ENCODE measurements at regions not wholly inside any gene's neighbourhood (a gene's known extent, or its start where the extent isn't known, plus 50 kb on each side); places are given as distances from the start of the nearest gene placed in this dataset.

DNA sequence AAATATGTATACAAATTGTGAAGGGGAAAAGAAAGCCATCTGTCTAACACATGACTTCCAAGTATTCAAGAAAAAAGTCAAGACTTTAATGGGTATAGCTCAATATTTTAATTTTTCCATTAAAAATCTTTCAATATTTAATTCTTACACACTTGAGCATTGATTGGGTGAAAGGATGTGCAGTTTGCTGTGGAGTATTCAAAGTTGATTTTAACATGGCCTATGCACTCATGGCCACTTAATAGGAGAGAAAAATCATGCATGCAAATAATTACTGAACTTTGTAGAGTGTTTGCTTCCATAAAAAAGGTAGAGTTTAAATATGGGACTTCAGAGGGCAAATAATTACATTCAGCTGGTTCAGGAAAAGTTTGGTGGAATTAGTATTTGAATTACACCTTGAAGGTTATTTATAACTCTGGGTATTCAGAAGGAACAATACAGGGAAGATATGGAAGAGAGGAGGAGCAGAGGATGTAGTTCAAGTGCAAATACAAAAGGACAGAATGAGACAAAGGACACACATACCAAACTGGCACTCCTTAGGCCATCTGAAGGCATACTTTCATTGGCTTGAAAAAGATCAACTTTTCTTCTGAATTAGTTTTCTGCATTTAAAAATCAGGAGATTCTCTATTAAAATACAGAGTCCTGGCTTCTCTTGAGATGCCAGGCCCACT lies 90.1 kb downstream of the OTOL1 start:
- Histone ChIP-seq H3K36me3 (ENCODE audit: control insufficient read depth in 2 of 2, insufficient read depth in 1 of 2, low read length in 2 of 2) (no peaks in the 10 kb centered on the region), H3K4me3 (ENCODE audit: low read depth, low read length) (no peak overlapping the region), H3K4me1 (ENCODE audit: control insufficient read depth, insufficient read depth, low read length) (no peaks in the 10 kb centered on the region), H3K27ac (ENCODE audit: extremely low read depth, low read depth, low read length) (no peak overlapping the region), H3K9me3 (ENCODE audit: control insufficient read depth, insufficient read depth, low read depth, low read length) (no peaks in the 10 kb centered on the region)
- ChIA-PET CTCF (interaction anchor here (0.6 kb wide), 1 partner anchor 773 kb away, joined by 3 read pairs; no protein-coding TSS in a partner anchor), POLR2A (interaction anchor here (0.6 kb wide), 1 partner anchor 1435 kb away, joined by 6 read pairs; no protein-coding TSS in a partner anchor)
- TF ChIP-seq ZFP41 (tag by site-specific recombination; IDR thresholded peaks at IDR 0.05; ENCODE audit: borderline replicate concordance): no peak
- no peak for TF ChIP-seq ZNF561 (tag by site-specific recombination; IDR thresholded peaks at IDR 0.05; ENCODE audit: borderline replicate concordance)
- TF ChIP-seq ZNF112 (tag by site-specific recombination; IDR thresholded peaks at IDR 0.05): no peak
- no peak for TF ChIP-seq ZNF624 (tag by site-specific recombination; IDR thresholded peaks at IDR 0.05)
- TF ChIP-seq ZNF529 (tag by site-specific recombination; IDR thresholded peaks at IDR 0.05; ENCODE audit: insufficient replicate concordance): no peak

DNA sequence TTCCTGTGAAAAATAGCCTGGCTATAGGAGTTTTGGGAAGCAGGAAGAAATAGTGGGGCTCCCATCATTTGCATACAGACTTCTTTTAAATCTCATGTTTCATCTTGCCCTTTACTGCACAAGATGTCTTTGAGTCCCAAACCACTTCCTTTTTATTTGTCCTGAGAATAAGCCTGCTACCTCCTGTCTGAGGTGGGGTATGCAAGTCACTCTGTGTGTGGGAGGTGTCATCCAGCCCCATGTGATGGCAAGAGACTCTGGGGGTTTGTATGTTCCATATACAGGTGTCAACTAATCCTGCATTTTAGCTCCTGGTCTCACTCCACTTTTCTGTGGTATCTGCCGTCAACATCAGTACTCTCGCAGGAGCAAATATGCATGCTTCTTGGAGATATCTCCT lies 102.0 kb downstream of the OTOL1 start:
- POLR2A ChIA-PET: no interaction called here
- no peak overlapping the region for H3K27ac ChIP-seq (ENCODE audit: extremely low read depth, low read depth, low read length)
- no peaks in the 10 kb centered on the region for H3K4me1 ChIP-seq (ENCODE audit: control insufficient read depth, insufficient read depth, low read length)
- H3K4me3 ChIP-seq (ENCODE audit: low read depth, low read length): no peak overlapping the region
- TF ChIP-seq ZSCAN16 (tag by site-specific recombination; IDR thresholded peaks at IDR 0.05): no peak
- TF ChIP-seq ZNF707 (tag by site-specific recombination; IDR thresholded peaks at IDR 0.05): no peak
- TF ChIP-seq ZNF354C (tag by site-specific recombination; IDR thresholded peaks at IDR 0.05; ENCODE audit: borderline replicate concordance, low read depth): no peak
- TF ChIP-seq, protein P1, sequence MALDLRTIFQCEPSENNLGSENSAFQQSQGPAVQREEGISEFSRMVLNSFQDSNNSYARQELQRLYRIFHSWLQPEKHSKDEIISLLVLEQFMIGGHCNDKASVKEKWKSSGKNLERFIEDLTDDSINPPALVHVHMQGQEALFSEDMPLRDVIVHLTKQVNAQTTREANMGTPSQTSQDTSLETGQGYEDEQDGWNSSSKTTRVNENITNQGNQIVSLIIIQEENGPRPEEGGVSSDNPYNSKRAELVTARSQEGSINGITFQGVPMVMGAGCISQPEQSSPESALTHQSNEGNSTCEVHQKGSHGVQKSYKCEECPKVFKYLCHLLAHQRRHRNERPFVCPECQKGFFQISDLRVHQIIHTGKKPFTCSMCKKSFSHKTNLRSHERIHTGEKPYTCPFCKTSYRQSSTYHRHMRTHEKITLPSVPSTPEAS (tag by site-specific recombination; IDR thresholded peaks at IDR 0.05): no peak
- TF ChIP-seq ZFP41 (tag by site-specific recombination; IDR thresholded peaks at IDR 0.05; ENCODE audit: borderline replicate concordance): no peak
- TF ChIP-seq, protein P2, sequence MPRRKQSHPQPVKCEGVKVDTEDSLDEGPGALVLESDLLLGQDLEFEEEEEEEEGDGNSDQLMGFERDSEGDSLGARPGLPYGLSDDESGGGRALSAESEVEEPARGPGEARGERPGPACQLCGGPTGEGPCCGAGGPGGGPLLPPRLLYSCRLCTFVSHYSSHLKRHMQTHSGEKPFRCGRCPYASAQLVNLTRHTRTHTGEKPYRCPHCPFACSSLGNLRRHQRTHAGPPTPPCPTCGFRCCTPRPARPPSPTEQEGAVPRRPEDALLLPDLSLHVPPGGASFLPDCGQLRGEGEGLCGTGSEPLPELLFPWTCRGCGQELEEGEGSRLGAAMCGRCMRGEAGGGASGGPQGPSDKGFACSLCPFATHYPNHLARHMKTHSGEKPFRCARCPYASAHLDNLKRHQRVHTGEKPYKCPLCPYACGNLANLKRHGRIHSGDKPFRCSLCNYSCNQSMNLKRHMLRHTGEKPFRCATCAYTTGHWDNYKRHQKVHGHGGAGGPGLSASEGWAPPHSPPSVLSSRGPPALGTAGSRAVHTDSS (tag by site-specific recombination; IDR thresholded peaks at IDR 0.05): no peak
- TF ChIP-seq, protein P3, sequence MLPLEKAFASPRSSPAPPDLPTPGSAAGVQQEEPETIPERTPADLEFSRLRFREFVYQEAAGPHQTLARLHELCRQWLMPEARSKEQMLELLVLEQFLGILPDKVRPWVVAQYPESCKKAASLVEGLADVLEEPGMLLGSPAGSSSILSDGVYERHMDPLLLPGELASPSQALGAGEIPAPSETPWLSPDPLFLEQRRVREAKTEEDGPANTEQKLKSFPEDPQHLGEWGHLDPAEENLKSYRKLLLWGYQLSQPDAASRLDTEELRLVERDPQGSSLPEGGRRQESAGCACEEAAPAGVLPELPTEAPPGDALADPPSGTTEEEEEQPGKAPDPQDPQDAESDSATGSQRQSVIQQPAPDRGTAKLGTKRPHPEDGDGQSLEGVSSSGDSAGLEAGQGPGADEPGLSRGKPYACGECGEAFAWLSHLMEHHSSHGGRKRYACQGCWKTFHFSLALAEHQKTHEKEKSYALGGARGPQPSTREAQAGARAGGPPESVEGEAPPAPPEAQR (tag by site-specific recombination; IDR thresholded peaks at IDR 0.05): no peak
- no peak for TF ChIP-seq ZNF19 (tag by site-specific recombination; IDR thresholded peaks at IDR 0.05; ENCODE audit: low read depth)
- no peak for TF ChIP-seq ZBTB17 (tag by site-specific recombination; IDR thresholded peaks at IDR 0.05)
- no peak for TF ChIP-seq ZNF391 (tag by site-specific recombination; IDR thresholded peaks at IDR 0.05; ENCODE audit: borderline replicate concordance, low read depth)
- TF ChIP-seq ZNF785 (tag by site-specific recombination; IDR thresholded peaks at IDR 0.05): no peak
- TF ChIP-seq, protein P4, sequence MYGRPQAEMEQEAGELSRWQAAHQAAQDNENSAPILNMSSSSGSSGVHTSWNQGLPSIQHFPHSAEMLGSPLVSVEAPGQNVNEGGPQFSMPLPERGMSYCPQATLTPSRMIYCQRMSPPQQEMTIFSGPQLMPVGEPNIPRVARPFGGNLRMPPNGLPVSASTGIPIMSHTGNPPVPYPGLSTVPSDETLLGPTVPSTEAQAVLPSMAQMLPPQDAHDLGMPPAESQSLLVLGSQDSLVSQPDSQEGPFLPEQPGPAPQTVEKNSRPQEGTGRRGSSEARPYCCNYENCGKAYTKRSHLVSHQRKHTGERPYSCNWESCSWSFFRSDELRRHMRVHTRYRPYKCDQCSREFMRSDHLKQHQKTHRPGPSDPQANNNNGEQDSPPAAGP (tag by site-specific recombination; IDR thresholded peaks at IDR 0.05): no peak
- no peak for TF ChIP-seq ZNF621 (tag by site-specific recombination; IDR thresholded peaks at IDR 0.05)
- TF ChIP-seq ZNF610 (tag by site-specific recombination; IDR thresholded peaks at IDR 0.05; ENCODE audit: borderline replicate concordance): no peak
- no peak for TF ChIP-seq ZNF37A (tag by site-specific recombination; IDR thresholded peaks at IDR 0.05)
- no peak for TF ChIP-seq ZNF366 (tag by site-specific recombination; conservative IDR thresholded peaks at IDR 0.05)
- TF ChIP-seq ZNF16 (tag by site-specific recombination; IDR thresholded peaks at IDR 0.05; ENCODE audit: low read depth): no peak
- no peak for TF ChIP-seq ZFHX2 (tag by site-specific recombination; conservative IDR thresholded peaks at IDR 0.05)
- CTCF ChIA-PET: no interaction called here
- H3K9me3 ChIP-seq (ENCODE audit: control insufficient read depth, insufficient read depth, low read depth, low read length): no peaks in the 10 kb centered on the region
- no peaks in the 10 kb centered on the region for H3K36me3 ChIP-seq (ENCODE audit: control insufficient read depth in 2 of 2, insufficient read depth in 1 of 2, low read length in 2 of 2)
